PC-3 (cell line): ENCODE measurements at regions not wholly inside any gene's neighbourhood (a gene's known extent, or its start where the extent isn't known, plus 50 kb on each side); places are given as distances from the start of the nearest gene placed in this dataset.

Source experiments
- ATAC-seq: fragments of 200-7000 bp; cut with Tn5 transposase; 2 replicates; pipeline ENCODE4 v1.9.1; 2020; ENCODE audit warnings: mild to moderate bottlenecking, moderate library complexity
- BruUV-seq: library from RNA; stranded (reverse); fragments of 400-500 nt; replicated peaks from 2 replicates; lab custom pipeline; 2021; lab: Mats Ljungman, UMichigan
- CTCF ChIA-PET: fragments of 300-600 bp; sonication (Branson Sonifier 250); formaldehyde crosslinking; loops from one replicate; lab custom pipeline; 2022; ENCODE audit warnings: antibody characterized with exemption; lab: Charles Lee
- POLR2A ChIA-PET: fragments of 300-600 bp; sonication (Branson Sonifier 250); formaldehyde crosslinking; loops from one replicate; lab custom pipeline; 2022; ENCODE audit warnings: antibody characterized with exemption; ENCODE audit not compliant: unreplicated experiment; lab: Charles Lee
- DNase-seq: peaks from one replicate; pipeline ENCODE4 v3.0.0-alpha.2; 2015
- H2AFZ ChIP-seq: fragments of 300-600 bp; sonication (generic); 2 replicates; pipeline ENCODE4 v1.6.0; 2016; ENCODE audit warnings: antibody characterized with exemption, low read length
- H3F3A ChIP-seq: fragments of 300-600 bp; sonication (generic); one replicate; pipeline ENCODE4 v1.6.0; 2017; ENCODE audit warnings: antibody characterized with exemption, low read length, control low read depth, mild to moderate bottlenecking; ENCODE audit not compliant: unreplicated experiment
- H3K27ac ChIP-seq: fragments of 300-600 bp; sonication (generic); 2 replicates; pipeline ENCODE4 v1.5.1; 2016; ENCODE audit warnings: mild to moderate bottlenecking, low read length
- H3K27me3 ChIP-seq: fragments of 300-600 bp; sonication (generic); 2 replicates; pipeline ENCODE4 v1.6.1; 2016; ENCODE audit warnings: low read length, mixed read lengths
- H3K36me3 ChIP-seq: fragments of 300-600 bp; sonication (generic); 2 replicates; pipeline ENCODE4 v1.6.1; 2016; ENCODE audit warnings: low read depth, mixed run types, low read length, mixed read lengths
- H3K4me1 ChIP-seq: fragments of 300-600 bp; sonication (generic); 2 replicates; pipeline ENCODE4 v1.5.1; 2016; ENCODE audit warnings: low read length; ENCODE audit not compliant: insufficient read depth
- H3K4me2 ChIP-seq: fragments of 300-600 bp; sonication (generic); 2 replicates; pipeline ENCODE4 v1.6.0; 2016; ENCODE audit warnings: low read length
- H3K4me3 ChIP-seq: fragments of 300-600 bp; sonication (generic); 2 replicates; pipeline ENCODE4 v1.5.1; 2016; ENCODE audit warnings: mild to moderate bottlenecking, low read length, mixed read lengths
- H3K79me2 ChIP-seq: fragments of 300-600 bp; sonication (generic); 2 replicates; pipeline ENCODE4 v1.6.1; 2017; ENCODE audit warnings: low read length, mixed read lengths
- H3K9ac ChIP-seq: fragments of 300-600 bp; sonication (generic); 2 replicates; pipeline ENCODE4 v1.6.0; 2016; ENCODE audit warnings: mild to moderate bottlenecking, low read length
- H3K9me2 ChIP-seq: fragments of 300-600 bp; sonication (generic); replicated peaks from 2 replicates; pipeline ENCODE4 v1.6.1; 2016; ENCODE audit warnings: mixed run types, low read length, mixed read lengths
- H3K9me3 ChIP-seq: fragments of 300-600 bp; sonication (generic); 2 replicates; pipeline ENCODE4 v1.6.1; 2016; ENCODE audit warnings: low read length, mixed read lengths
- H4K20me1 ChIP-seq: fragments of 300-600 bp; sonication (generic); 2 replicates; pipeline ENCODE4 v1.6.1; 2016; ENCODE audit warnings: low read length, mixed read lengths
- EZH2 ChIP-seq: fragments of 300-600 bp; sonication (generic); IDR thresholded peaks from one replicate; pipeline ENCODE4 v1.6.1; 2017; ENCODE audit warnings: antibody characterized with exemption, mild to moderate bottlenecking, low read length; ENCODE audit not compliant: unreplicated experiment
- EZH2phosphoT487 ChIP-seq: fragments of 300-600 bp; sonication (generic); IDR thresholded peaks from 2 replicates; pipeline ENCODE4 v1.6.1; 2018; ENCODE audit warnings: mild to moderate bottlenecking, antibody characterized with exemption, low read length, borderline replicate concordance
- intact Hi-C: fragments of 100-400 bp; cut with micrococcal nuclease; formaldehyde crosslinking; loops from 2 replicates; pipeline ENCODE4 v1.9.0; 2023
- TF ChIP-seq, protein P1 (sequence below): fragments of 300-600 bp; sonication (generic); conservative IDR thresholded peaks from 2 replicates; pipeline ENCODE4 v1.5.1; 2017; ENCODE audit warnings: antibody characterized with exemption, low read depth, mild to moderate bottlenecking, low read length

GRCh38 chr5:68478301-68479095 lies 262.9 kb downstream of the PIK3R1 start:
- Histone ChIP-seq H3K27ac (no peak overlapping the region), H3K9me3 (no peaks in the 10 kb centered on the region), H3K4me2 (no peak overlapping the region), H3K79me2 (no peaks in the 10 kb centered on the region), H2AFZ (no peak overlapping the region), H4K20me1 (no peaks in the 10 kb centered on the region), H3F3A (no peaks in the 10 kb centered on the region), H3K9ac (no peak overlapping the region), H3K4me3 (no peak overlapping the region), H3K4me1 (no peaks in the 10 kb centered on the region), H3K9me2 (no peaks in the 10 kb centered on the region), H3K27me3 (no peaks in the 10 kb centered on the region), H3K36me3 (no peaks in the 10 kb centered on the region)
- intact Hi-C loops: no loop called here
- no peak for DNase-seq
- ChIA-PET POLR2A (no interaction called here), CTCF (no interaction called here)
- TF ChIP-seq, protein P1, sequence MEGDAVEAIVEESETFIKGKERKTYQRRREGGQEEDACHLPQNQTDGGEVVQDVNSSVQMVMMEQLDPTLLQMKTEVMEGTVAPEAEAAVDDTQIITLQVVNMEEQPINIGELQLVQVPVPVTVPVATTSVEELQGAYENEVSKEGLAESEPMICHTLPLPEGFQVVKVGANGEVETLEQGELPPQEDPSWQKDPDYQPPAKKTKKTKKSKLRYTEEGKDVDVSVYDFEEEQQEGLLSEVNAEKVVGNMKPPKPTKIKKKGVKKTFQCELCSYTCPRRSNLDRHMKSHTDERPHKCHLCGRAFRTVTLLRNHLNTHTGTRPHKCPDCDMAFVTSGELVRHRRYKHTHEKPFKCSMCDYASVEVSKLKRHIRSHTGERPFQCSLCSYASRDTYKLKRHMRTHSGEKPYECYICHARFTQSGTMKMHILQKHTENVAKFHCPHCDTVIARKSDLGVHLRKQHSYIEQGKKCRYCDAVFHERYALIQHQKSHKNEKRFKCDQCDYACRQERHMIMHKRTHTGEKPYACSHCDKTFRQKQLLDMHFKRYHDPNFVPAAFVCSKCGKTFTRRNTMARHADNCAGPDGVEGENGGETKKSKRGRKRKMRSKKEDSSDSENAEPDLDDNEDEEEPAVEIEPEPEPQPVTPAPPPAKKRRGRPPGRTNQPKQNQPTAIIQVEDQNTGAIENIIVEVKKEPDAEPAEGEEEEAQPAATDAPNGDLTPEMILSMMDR: no peak
- TF ChIP-seq EZH2: no peak
- TF ChIP-seq EZH2phosphoT487: no peak
- no TSS peak for BruUV-seq
- ATAC-seq: no peak

DNA sequence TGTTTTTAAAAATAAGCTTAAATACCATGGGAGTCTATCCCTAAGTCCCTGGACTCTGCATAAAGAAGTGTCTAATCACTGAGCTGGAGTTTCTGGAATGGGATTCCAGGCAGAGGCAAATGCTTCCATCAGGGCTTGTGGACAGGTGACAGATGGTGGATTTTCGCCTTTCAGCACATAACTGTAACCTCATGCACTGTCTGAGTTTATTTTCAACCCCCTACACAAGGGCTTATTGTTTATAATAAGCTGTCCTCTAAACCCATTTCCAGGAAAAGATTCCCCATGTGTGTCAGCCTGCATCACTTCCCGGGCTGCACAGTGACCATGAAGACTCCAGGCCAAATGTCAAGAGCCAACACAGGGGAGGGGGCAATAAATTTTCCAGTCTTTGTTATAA lies 264.0 kb downstream of the PIK3R1 start:
- CTCF ChIA-PET: no interaction called here
- Histone ChIP-seq H3F3A (no peaks in the 10 kb centered on the region), H3K4me1 (no peaks in the 10 kb centered on the region), H3K36me3 (no peaks in the 10 kb centered on the region), H4K20me1 (no peaks in the 10 kb centered on the region), H3K27ac (no peak overlapping the region), H3K4me3 (no peak overlapping the region), H3K79me2 (no peaks in the 10 kb centered on the region), H3K4me2 (no peak overlapping the region), H2AFZ (no peak overlapping the region), H3K9me2 (no peaks in the 10 kb centered on the region), H3K9ac (no peak overlapping the region), H3K27me3 (no peaks in the 10 kb centered on the region), H3K9me3 (no peaks in the 10 kb centered on the region)
- intact Hi-C loops: no loop called here
- ATAC-seq (no peak), DNase-seq (no peak)
- POLR2A ChIA-PET: no interaction called here
- TF ChIP-seq EZH2phosphoT487 (no peak), EZH2 (no peak)
- TF ChIP-seq, protein P1: no peak
- BruUV-seq: no TSS peak

DNA sequence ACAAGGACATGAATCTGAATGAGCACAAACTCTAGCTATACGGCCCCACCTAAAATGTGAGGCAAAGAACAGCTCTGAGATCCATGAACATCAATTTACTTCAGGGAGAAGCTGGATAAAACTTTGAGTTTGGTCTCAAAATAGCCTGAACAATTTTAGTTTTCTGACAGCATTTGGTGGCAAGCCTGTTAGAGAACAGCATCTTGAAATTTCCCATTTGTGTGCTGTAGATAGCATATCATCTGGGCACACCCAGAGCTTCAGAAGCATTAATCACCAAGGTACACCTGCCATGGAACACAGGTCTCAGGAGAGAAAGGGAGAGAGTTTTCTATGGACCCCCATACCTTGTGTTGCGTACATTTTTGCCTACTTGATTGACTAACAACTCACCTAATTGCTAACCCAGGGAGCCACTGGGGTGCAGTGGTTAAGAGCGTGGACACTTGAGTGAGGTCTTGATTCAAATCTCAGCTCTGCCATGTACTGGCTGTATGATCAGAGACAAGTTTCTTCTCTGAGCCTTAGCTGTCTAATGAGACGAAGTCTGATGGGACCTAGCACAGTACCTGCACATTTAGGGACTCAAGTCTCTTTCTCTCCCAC lies 264.9 kb downstream of the PIK3R1 start:
- ATAC-seq: no peak
- Histone ChIP-seq H3K9me3 (no peaks in the 10 kb centered on the region), H3K27me3 (no peaks in the 10 kb centered on the region), H2AFZ (no peak overlapping the region), H3K9me2 (no peaks in the 10 kb centered on the region), H3K79me2 (no peaks in the 10 kb centered on the region), H3K4me3 (no peak overlapping the region), H3K36me3 (no peaks in the 10 kb centered on the region), H3K4me1 (no peaks in the 10 kb centered on the region), H3K4me2 (no peak overlapping the region), H3K9ac (no peak overlapping the region), H3F3A (no peaks in the 10 kb centered on the region), H4K20me1 (no peaks in the 10 kb centered on the region), H3K27ac (no peak overlapping the region)
- no peak for DNase-seq
- ChIA-PET CTCF (no interaction called here), POLR2A (no interaction called here)
- TF ChIP-seq, protein P1: no peak
- TF ChIP-seq EZH2phosphoT487 (no peak), EZH2 (no peak)
- intact Hi-C loops: no loop called here
- no TSS peak for BruUV-seq
